HEK293 (cell line): ENCODE measurements at regions not wholly inside any gene's neighbourhood (a gene's known extent, or its start where the extent isn't known, plus 50 kb on each side); places are given as distances from the start of the nearest gene placed in this dataset.

Source experiments
- CTCF ChIA-PET: fragments of 350-600 bp; formaldehyde crosslinking; extraction: SDS; loops from one replicate; lab custom pipeline; 2021; ENCODE audit warnings: antibody characterized with exemption; lab: Yijun Ruan, JAX
- POLR2A ChIA-PET: fragments of 300-600 bp; formaldehyde crosslinking; extraction: SDS; loops from one replicate; lab custom pipeline; 2020; ENCODE audit warnings: antibody characterized with exemption, inconsistent platforms; lab: Yijun Ruan, JAX
- H3K27ac ChIP-seq: fragments of 200-500 bp; sonication (Bioruptor generic); 2 replicates; pipeline ENCODE4 v1.5.1; 2014; ENCODE audit warnings: low read depth, low read length, control low read depth, inconsistent platforms; ENCODE audit errors: extremely low read depth
- H3K36me3 ChIP-seq, 2 experiments: fragments of 200-500 bp in 1 of 2; sonication (Bioruptor generic) in 1 of 2; 1 replicate in 1 of 2; 2 replicates in 1 of 2; pipeline ENCODE4 v1.5.1; 2014 to 2017; ENCODE audit warnings: inconsistent platforms in 2 of 2, low read length in 2 of 2; ENCODE audit not compliant: control insufficient read depth in 2 of 2, insufficient read depth in 1 of 2
- H3K4me1 ChIP-seq: fragments of 200-500 bp; sonication (Bioruptor generic); 2 replicates; pipeline ENCODE4 v1.5.1; 2014; ENCODE audit warnings: mild to moderate bottlenecking, low read length, inconsistent platforms; ENCODE audit not compliant: control insufficient read depth, insufficient read depth
- H3K4me3 ChIP-seq: 2 replicates; pipeline ENCODE4 v1.5.1; 2011; ENCODE audit warnings: low read depth, mild to moderate bottlenecking, control low read depth, low read length, moderate library complexity
- H3K9me3 ChIP-seq: fragments of 200-500 bp; sonication (Bioruptor generic); 2 replicates; pipeline ENCODE4 v1.5.1; 2014; ENCODE audit warnings: low read depth, low read length, inconsistent platforms; ENCODE audit not compliant: control insufficient read depth, insufficient read depth
- CTCF ChIP-seq: fragments of 450-650 bp; formaldehyde crosslinking; IDR thresholded peaks from 2 replicates; pipeline ENCODE4 v1.5.1; 2016; ENCODE audit warnings: missing biosample characterization, missing genetic modification characterization
- GLIS2 ChIP-seq: fragments of 450-650 bp; formaldehyde crosslinking; IDR thresholded peaks from 2 replicates; pipeline ENCODE4 v1.5.1; 2016; ENCODE audit warnings: missing biosample characterization, missing genetic modification characterization
- KLF1 ChIP-seq: fragments of 450-650 bp; formaldehyde crosslinking; IDR thresholded peaks from 2 replicates; pipeline ENCODE4 v1.5.1; 2016; ENCODE audit warnings: missing biosample characterization, missing genetic modification characterization
- PATZ1 ChIP-seq: fragments of 450-650 bp; formaldehyde crosslinking; IDR thresholded peaks from 2 replicates; pipeline ENCODE4 v1.5.1; 2016; ENCODE audit warnings: missing biosample characterization, missing genetic modification characterization
- PRDM1 ChIP-seq: fragments of 450-650 bp; formaldehyde crosslinking; IDR thresholded peaks from 2 replicates; pipeline ENCODE4; 2016; ENCODE audit warnings: missing biosample characterization, missing genetic modification characterization
- PRDM10 ChIP-seq: fragments of 450-650 bp; formaldehyde crosslinking; IDR thresholded peaks from 2 replicates; pipeline ENCODE4 v1.5.1; 2016; ENCODE audit warnings: missing biosample characterization, missing genetic modification characterization
- SALL2 ChIP-seq: fragments of 450-650 bp; formaldehyde crosslinking; IDR thresholded peaks from 2 replicates; pipeline ENCODE4 v1.5.0; 2017; ENCODE audit warnings: missing biosample characterization, mild to moderate bottlenecking, missing genetic modification characterization, borderline replicate concordance
- SP2 ChIP-seq: fragments of 450-650 bp; formaldehyde crosslinking; IDR thresholded peaks from 2 replicates; pipeline ENCODE4 v1.5.1; 2016; ENCODE audit warnings: missing biosample characterization, missing genetic modification characterization
- YY1 ChIP-seq: fragments of 450-650 bp; formaldehyde crosslinking; IDR thresholded peaks from 2 replicates; pipeline ENCODE4 v1.5.1; 2018; ENCODE audit warnings: missing biosample characterization, missing genetic modification characterization
- ZBTB11 ChIP-seq: fragments of 450-650 bp; formaldehyde crosslinking; conservative IDR thresholded peaks from 2 replicates; pipeline ENCODE4 v1.5.1; 2016; ENCODE audit warnings: low read depth, missing biosample characterization, missing genetic modification characterization
- ZBTB17 ChIP-seq: fragments of 450-650 bp; formaldehyde crosslinking; IDR thresholded peaks from 2 replicates; pipeline ENCODE4 v1.5.1; 2016; ENCODE audit warnings: missing biosample characterization, missing genetic modification characterization
- ZEB2 ChIP-seq: fragments of 450-650 bp; formaldehyde crosslinking; IDR thresholded peaks from 2 replicates; pipeline ENCODE4 v1.5.1; 2016; ENCODE audit warnings: missing biosample characterization, missing genetic modification characterization
- ZFHX2 ChIP-seq: fragments of 450-650 bp; formaldehyde crosslinking; conservative IDR thresholded peaks from 2 replicates; pipeline ENCODE4 v1.5.1; 2016; ENCODE audit warnings: missing biosample characterization, missing genetic modification characterization
- ZNF112 ChIP-seq: fragments of 450-650 bp; formaldehyde crosslinking; IDR thresholded peaks from 2 replicates; pipeline ENCODE4 v1.5.0; 2017; ENCODE audit warnings: missing biosample characterization, missing genetic modification characterization
- ZNF16 ChIP-seq: fragments of 450-650 bp; formaldehyde crosslinking; IDR thresholded peaks from 2 replicates; pipeline ENCODE4 v1.5.1; 2016; ENCODE audit warnings: low read depth, missing biosample characterization, missing genetic modification characterization
- ZNF18 ChIP-seq: fragments of 450-650 bp; formaldehyde crosslinking; IDR thresholded peaks from 2 replicates; pipeline ENCODE4 v1.5.1; 2016; ENCODE audit warnings: missing biosample characterization, missing genetic modification characterization
- ZNF19 ChIP-seq: fragments of 450-650 bp; formaldehyde crosslinking; IDR thresholded peaks from 2 replicates; pipeline ENCODE4; 2016; ENCODE audit warnings: missing biosample characterization, missing genetic modification characterization, low read depth
- ZNF23 ChIP-seq: fragments of 450-650 bp; formaldehyde crosslinking; IDR thresholded peaks from 2 replicates; pipeline ENCODE4 v1.5.1; 2016; ENCODE audit warnings: missing biosample characterization, missing genetic modification characterization, borderline replicate concordance
- ZNF391 ChIP-seq: fragments of 450-650 bp; formaldehyde crosslinking; IDR thresholded peaks from 2 replicates; pipeline ENCODE4 v1.5.1; 2016; ENCODE audit warnings: low read depth, missing biosample characterization, missing genetic modification characterization, borderline replicate concordance
- ZNF416 ChIP-seq: fragments of 450-650 bp; formaldehyde crosslinking; IDR thresholded peaks from 2 replicates; pipeline ENCODE4 v1.5.1; 2016; ENCODE audit warnings: missing biosample characterization, missing genetic modification characterization
- ZNF701 ChIP-seq: fragments of 450-650 bp; formaldehyde crosslinking; IDR thresholded peaks from 2 replicates; pipeline ENCODE4 v1.5.1; 2016; ENCODE audit warnings: missing biosample characterization, missing genetic modification characterization
- ZNF76 ChIP-seq: fragments of 450-650 bp; formaldehyde crosslinking; IDR thresholded peaks from 2 replicates; pipeline ENCODE4; 2016; ENCODE audit warnings: low read depth, missing biosample characterization, missing genetic modification characterization, borderline replicate concordance
- ZNF785 ChIP-seq: fragments of 450-650 bp; formaldehyde crosslinking; IDR thresholded peaks from 2 replicates; pipeline ENCODE4 v1.5.1; 2016; ENCODE audit warnings: missing biosample characterization, missing genetic modification characterization
- ZSCAN30 ChIP-seq: fragments of 450-650 bp; IDR thresholded peaks from 2 replicates; pipeline ENCODE4 v1.5.1; 2018; ENCODE audit warnings: missing biosample characterization, mild to moderate bottlenecking, missing genetic modification characterization, moderate library complexity

GRCh38 chr13:111866731-111867245 is 200.2 kb upstream of the SOX1 start:
- TF ChIP-seq ZBTB11 (tag by site-specific recombination) (no peak), CTCF (tag by site-specific recombination) (no peak), KLF1 (tag by site-specific recombination) (no peak), ZBTB17 (tag by site-specific recombination) (no peak), ZNF23 (tag by site-specific recombination) (no peak), SP2 (tag by site-specific recombination) (no peak), ZNF416 (no peak), SALL2 (no peak), ZNF19 (tag by site-specific recombination) (no peak), ZNF18 (tag by site-specific recombination) (no peak), ZNF701 (tag by site-specific recombination) (no peak), ZFHX2 (no peak), YY1 (tag by site-specific recombination) (no peak), PRDM1 (tag by site-specific recombination) (no peak), ZNF785 (no peak), ZNF16 (tag by site-specific recombination) (no peak), ZNF112 (no peak), ZNF76 (tag by site-specific recombination) (no peak)
- ChIA-PET POLR2A (no interaction called here), CTCF (no interaction called here)
- Histone ChIP-seq H3K36me3 (no peaks in the 10 kb centered on the region), H3K4me1 (no peaks in the 10 kb centered on the region), H3K27ac (no peak overlapping the region), H3K4me3 (no peak overlapping the region), H3K9me3 (no peaks in the 10 kb centered on the region)

GRCh38 chr13:111867657-111868056 is 199.3 kb upstream of the SOX1 start:
- Histone ChIP-seq H3K36me3 (no peaks in the 10 kb centered on the region), H3K4me1 (no peaks in the 10 kb centered on the region), H3K27ac (no peak overlapping the region), H3K4me3 (no peak overlapping the region), H3K9me3 (no peaks in the 10 kb centered on the region)
- ChIA-PET POLR2A (no interaction called here), CTCF (interaction anchor here (0.7 kb wide), 1 partner anchor 529 kb away, joined by 3 read pairs; no protein-coding TSS in a partner anchor)
- no peak for TF ChIP-seq PRDM10
- no peak for TF ChIP-seq ZEB2
- no peak for TF ChIP-seq ZNF19 (tag by site-specific recombination)
- TF ChIP-seq ZSCAN30 (tag by site-specific recombination) = no peak
- no peak for TF ChIP-seq GLIS2 (tag by site-specific recombination)
- TF ChIP-seq ZNF391 (tag by site-specific recombination) = no peak
- TF ChIP-seq PATZ1 (tag by site-specific recombination) = no peak
